ENCODE measurements at regions not wholly inside any gene's neighbourhood (a gene's known extent, or its start where the extent isn't known, plus 50 kb on each side); places are given as distances from the start of the nearest gene placed in this dataset.

DNA sequence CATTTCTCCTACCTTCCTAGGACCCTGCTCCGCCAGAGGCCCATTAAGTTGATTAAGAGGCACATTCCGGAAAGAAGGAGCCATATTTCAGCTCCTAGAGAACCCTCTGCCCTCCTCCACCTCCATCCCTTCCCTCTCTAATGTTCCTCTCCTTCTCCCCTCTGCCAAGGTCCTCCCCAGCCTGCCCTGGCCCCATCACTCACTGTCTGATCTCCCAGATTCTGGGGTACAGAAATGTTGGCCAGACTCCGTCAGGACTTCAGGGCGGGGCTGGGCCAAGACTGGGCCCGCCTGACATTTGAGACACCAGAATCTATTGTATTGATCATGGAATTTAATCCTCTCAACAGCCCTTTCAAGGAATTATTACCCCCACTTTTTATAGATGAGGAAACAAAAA is 136.1 kb downstream of the TMEM132E start:
- DNase-seq (ENCODE audit: low read depth), result no peak
- TF ChIP-seq, protein P1, sequence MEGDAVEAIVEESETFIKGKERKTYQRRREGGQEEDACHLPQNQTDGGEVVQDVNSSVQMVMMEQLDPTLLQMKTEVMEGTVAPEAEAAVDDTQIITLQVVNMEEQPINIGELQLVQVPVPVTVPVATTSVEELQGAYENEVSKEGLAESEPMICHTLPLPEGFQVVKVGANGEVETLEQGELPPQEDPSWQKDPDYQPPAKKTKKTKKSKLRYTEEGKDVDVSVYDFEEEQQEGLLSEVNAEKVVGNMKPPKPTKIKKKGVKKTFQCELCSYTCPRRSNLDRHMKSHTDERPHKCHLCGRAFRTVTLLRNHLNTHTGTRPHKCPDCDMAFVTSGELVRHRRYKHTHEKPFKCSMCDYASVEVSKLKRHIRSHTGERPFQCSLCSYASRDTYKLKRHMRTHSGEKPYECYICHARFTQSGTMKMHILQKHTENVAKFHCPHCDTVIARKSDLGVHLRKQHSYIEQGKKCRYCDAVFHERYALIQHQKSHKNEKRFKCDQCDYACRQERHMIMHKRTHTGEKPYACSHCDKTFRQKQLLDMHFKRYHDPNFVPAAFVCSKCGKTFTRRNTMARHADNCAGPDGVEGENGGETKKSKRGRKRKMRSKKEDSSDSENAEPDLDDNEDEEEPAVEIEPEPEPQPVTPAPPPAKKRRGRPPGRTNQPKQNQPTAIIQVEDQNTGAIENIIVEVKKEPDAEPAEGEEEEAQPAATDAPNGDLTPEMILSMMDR (conservative IDR thresholded peaks at IDR 0.05; ENCODE audit: low read depth, low read length), result no peak

DNA sequence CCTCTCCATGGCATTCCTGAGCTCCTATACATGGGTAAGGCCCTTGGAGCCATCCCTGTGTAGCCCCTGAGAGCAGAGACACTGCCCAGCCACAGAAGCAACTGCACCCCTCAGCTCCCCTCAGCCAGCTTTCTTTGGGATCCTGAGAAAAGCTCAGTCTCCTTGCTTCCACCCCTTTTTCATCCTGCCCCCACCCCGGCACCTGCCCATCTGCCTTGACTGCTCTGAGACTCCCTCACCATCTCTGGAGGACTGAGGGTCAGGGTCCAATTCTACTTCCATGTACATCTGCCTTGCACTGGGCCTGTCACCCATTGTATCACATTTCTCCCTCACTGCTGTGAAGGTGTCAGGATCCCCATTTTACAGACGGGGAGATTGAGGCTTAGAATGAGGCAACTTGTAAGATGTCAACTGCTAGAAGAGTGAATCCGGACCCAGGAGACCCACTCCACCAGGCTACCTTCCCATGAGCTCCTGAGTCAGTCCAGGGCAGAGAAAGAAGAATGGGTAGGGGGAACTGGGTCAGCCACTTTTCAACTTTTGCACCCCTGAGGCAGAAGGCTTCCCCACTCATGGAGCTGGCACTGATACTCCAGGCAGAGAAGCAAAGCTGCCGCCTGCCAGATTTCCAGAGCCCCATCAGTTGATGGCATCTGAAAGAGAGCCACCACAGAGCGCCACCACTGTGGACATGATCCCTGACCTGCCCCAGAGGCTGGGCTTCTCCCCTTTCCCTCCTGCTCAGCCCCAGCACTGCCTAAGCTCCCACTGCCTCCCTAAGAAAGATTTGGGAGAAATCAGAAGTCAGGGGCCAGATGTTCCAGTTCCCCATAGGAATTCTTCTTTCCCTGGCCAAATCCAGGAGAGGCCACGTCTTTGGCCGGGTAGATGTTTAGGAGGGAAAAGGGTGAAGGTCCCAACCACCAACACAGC is 135.4 kb downstream of the TMEM132E start:
- DNase-seq (ENCODE audit: low read depth), result no peak
- no peak overlapping the region for H3K4me3 ChIP-seq (ENCODE audit: low read length)
- TF ChIP-seq, protein P1 (conservative IDR thresholded peaks at IDR 0.05; ENCODE audit: low read depth, low read length), result no peak

More for the DNA sequence above, 136.1 kb downstream of the TMEM132E start:
- no peak overlapping the region for H3K4me3 ChIP-seq (ENCODE audit: low read length)

DNA sequence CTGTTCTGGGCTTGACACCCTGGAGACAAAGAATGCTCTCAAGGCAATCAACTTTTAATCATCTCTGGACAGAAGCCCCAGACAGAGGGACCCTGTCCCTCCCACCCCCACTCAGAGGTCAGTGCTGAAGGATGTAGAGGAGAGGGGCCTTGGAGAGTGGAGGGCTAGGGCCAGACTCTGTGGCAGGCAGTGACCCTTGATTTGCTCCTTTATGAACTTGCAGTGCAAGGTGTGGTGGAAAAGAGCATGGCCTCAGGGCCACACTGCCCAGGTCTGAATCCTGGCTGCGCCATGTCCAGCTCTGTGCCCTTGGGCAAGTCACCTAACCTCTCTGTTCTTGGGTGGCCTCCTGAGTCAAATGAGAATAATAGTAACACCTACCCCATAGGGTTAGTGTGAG is 134.3 kb downstream of the TMEM132E start:
- TF ChIP-seq, protein P1 (conservative IDR thresholded peaks at IDR 0.05; ENCODE audit: low read depth, low read length), result no peak
- H3K4me3 ChIP-seq (ENCODE audit: low read length), result no peak overlapping the region
- no peak for DNase-seq (ENCODE audit: low read depth)

DNA sequence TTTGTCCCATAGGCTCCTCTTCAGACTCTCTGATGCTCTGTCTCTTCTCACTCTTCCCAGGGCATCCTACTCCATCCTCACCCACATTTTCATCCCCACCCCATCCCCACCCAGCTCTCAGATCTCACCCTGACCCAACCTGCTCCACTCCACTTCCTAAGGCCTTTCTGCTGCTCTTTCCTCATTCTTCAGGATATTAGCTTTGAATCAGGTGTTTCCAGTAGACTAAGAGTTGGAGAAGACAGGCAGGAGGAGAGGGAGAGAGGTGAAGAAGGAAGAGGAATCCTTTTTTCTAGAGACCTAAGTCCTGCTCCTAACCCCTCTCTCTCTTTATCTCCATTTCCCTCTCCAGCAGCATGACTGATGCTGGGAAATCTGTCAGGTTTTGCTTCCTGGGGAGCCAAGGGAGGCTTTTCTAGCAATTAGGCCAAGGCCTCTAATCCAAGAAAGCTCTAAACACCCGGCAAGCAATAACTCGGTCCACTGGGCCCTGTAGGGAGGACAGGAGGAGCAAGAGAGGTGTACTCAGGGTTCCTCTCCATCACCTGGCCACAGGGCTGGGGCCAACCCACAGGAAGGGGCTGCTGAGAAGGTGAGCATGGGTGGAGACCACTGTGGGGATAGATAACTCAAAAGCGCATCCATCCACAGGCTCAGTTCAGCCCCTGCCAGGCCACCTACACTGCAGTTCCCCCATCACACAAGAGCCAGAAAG is 133.3 kb downstream of the TMEM132E start:
- H3K4me3 ChIP-seq (ENCODE audit: low read length), result no peak overlapping the region
- no peak for DNase-seq (ENCODE audit: low read depth)
- TF ChIP-seq, protein P1 (conservative IDR thresholded peaks at IDR 0.05; ENCODE audit: low read depth, low read length), result no peak

DNA sequence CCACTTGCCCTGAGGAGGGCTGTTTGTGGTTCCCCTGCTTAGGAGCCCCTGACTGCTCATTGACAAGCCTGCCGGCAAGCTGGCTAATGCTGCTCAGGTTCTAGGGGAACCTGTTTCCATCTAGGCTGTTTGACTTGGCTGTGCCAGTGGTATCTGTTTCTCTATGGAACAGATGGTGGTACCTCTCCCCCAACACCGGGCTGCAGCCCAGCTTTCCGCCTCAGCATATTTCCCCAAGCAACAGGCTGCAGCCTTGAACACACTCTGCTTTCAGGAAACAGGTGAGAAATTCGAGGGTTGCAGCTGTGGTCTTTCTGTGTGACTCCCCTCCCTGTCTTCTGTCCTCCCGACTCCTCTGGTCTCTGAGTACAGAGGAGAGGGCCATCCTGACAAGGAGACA is 132.3 kb downstream of the TMEM132E start:
- TF ChIP-seq, protein P1 (conservative IDR thresholded peaks at IDR 0.05; ENCODE audit: low read depth, low read length), result no peak
- H3K4me3 ChIP-seq (ENCODE audit: low read length), result no peak overlapping the region
- no peak for DNase-seq (ENCODE audit: low read depth)

DNA sequence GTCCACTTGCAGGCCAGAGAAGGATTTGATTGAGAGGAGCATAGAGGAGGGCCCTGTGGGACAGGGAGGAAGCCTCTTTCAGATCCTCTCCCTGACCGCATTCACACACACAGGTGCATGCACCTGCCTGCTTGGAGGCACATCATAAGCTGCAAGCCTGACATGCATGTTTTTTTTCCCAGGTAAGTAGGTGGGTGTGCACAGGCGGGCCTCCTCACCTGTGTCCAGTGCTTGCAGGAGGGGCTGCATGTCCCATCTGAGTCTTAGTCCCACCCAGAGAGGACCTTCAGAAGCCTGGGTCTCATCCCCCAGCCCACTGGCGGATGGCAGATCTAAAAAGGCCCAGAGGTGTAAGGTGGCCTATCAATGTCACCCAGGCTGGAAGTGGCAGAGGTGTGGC is 130.8 kb downstream of the TMEM132E start:
- no peak for DNase-seq (ENCODE audit: low read depth)
- H3K4me3 ChIP-seq (ENCODE audit: low read length), result no peak overlapping the region
- TF ChIP-seq, protein P1 (conservative IDR thresholded peaks at IDR 0.05; ENCODE audit: low read depth, low read length), result no peak
